Liver (tissue), 8 donors: ENCODE measurements at regions not wholly inside any gene's neighbourhood (a gene's known extent, or its start where the extent isn't known, plus 50 kb on each side); places are given as distances from the start of the nearest gene placed in this dataset.

Source experiments
- DNase-seq: peaks from one replicate; pipeline ENCODE4 v3.0.0-alpha.2; 2017; ENCODE audit warnings: low spot score
- H3K27ac ChIP-seq, 2 donors: one replicate each; pipeline ENCODE4 v1.7.0; 2013; ENCODE audit warnings: inconsistent platforms in 2 of 2, low read length in 2 of 2, control low read depth in 1 of 2, low read depth in 1 of 2, mild to moderate bottlenecking in 1 of 2
- H3K27me3 ChIP-seq, 4 donors: one replicate each; pipeline versions ENCODE4 v1.6.1 to v1.7.0; 2013; ENCODE audit warnings: low read length in 3 of 4, inconsistent platforms in 1 of 4, mild to moderate bottlenecking in 1 of 4, moderate library complexity in 1 of 4; ENCODE audit not compliant: control insufficient read depth in 4 of 4, insufficient read depth in 4 of 4
- H3K36me3 ChIP-seq, 4 donors: one replicate each; pipeline versions ENCODE4 v1.6.1 to v1.7.0; 2013; ENCODE audit warnings: low read length in 3 of 4, mild to moderate bottlenecking in 3 of 4, low read depth in 1 of 4, moderate library complexity in 1 of 4; ENCODE audit not compliant: control insufficient read depth in 4 of 4, insufficient read depth in 3 of 4
- H3K4me1 ChIP-seq, 4 donors: one replicate each; pipeline versions ENCODE4 v1.6.1 to v1.7.0; 2013; ENCODE audit warnings: low read length in 3 of 4, mild to moderate bottlenecking in 3 of 4, moderate library complexity in 1 of 4; ENCODE audit not compliant: control insufficient read depth in 4 of 4, insufficient read depth in 4 of 4
- H3K4me3 ChIP-seq, 3 donors: one replicate each; pipeline versions ENCODE4 v1.6.1 to v1.7.0; 2013; ENCODE audit warnings: low read length in 3 of 3, control low read depth in 1 of 3, low read depth in 1 of 3, mild to moderate bottlenecking in 1 of 3
- H3K9ac ChIP-seq, 2 donors: one replicate each; pipeline ENCODE4 v1.7.0; 2013; ENCODE audit warnings: low read length in 2 of 2, mild to moderate bottlenecking in 2 of 2, moderate library complexity in 2 of 2, control low read depth in 1 of 2, low read depth in 1 of 2
- H3K9me3 ChIP-seq, 4 donors: one replicate each; pipeline versions ENCODE4 v1.6.1 to v1.7.0; 2013; ENCODE audit warnings: low read length in 3 of 4; ENCODE audit not compliant: control insufficient read depth in 4 of 4
- ATF3 ChIP-seq: IDR thresholded peaks from 2 replicates; pipeline ENCODE4 v1.6.1; 2016; ENCODE audit warnings: antibody characterized with exemption
- CTCF ChIP-seq: fragments of 150-350 bp; IDR thresholded peaks from 2 replicates; pipeline ENCODE4 v1.5.1; 2017; ENCODE audit warnings: improper control_type of control experiment, low read depth, low read length; ENCODE audit not compliant: missing input control
- EGR1 ChIP-seq, 2 donors: IDR thresholded peaks; 2 replicates each; pipeline ENCODE4 v1.6.1; 2016 to 2018; ENCODE audit warnings: antibody characterized with exemption in 2 of 2, low read depth in 2 of 2
- FOXA1 ChIP-seq: IDR thresholded peaks from 2 replicates; pipeline ENCODE4 v1.6.1; 2016; ENCODE audit warnings: antibody characterized with exemption
- FOXA2 ChIP-seq: IDR thresholded peaks from 2 replicates; pipeline ENCODE4 v1.6.1; 2016; ENCODE audit warnings: antibody characterized with exemption
- GABPA ChIP-seq, 2 donors: IDR thresholded peaks in 1 of 2; conservative IDR thresholded peaks in 1 of 2; 2 replicates each; pipeline ENCODE4 v1.6.1; 2016; ENCODE audit warnings: antibody characterized with exemption in 2 of 2, mild to moderate bottlenecking in 1 of 2, moderate library complexity in 1 of 2
- HNF4A ChIP-seq, 2 donors: conservative IDR thresholded peaks; 2 replicates each; pipeline ENCODE4 v1.6.1; 2016; ENCODE audit warnings: antibody characterized with exemption in 2 of 2, mild to moderate bottlenecking in 2 of 2
- HNF4G ChIP-seq: IDR thresholded peaks from 2 replicates; pipeline ENCODE4 v1.6.1; 2016; ENCODE audit warnings: antibody characterized with exemption
- JUND ChIP-seq, 2 donors: IDR thresholded peaks; 2 replicates each; pipeline ENCODE4 v1.6.1; 2016; ENCODE audit warnings: antibody characterized with exemption in 2 of 2
- MAX ChIP-seq: IDR thresholded peaks from 2 replicates; pipeline ENCODE4 v1.6.1; 2016; ENCODE audit warnings: antibody characterized with exemption
- NR2F2 ChIP-seq: IDR thresholded peaks from 2 replicates; pipeline ENCODE4 v1.6.1; 2016; ENCODE audit warnings: antibody characterized with exemption
- RAD21 ChIP-seq, 2 donors: IDR thresholded peaks; 2 replicates each; pipeline ENCODE4 v1.6.1; 2016; ENCODE audit warnings: antibody characterized with exemption in 2 of 2, mild to moderate bottlenecking in 2 of 2
- REST ChIP-seq: IDR thresholded peaks from 2 replicates; pipeline ENCODE4 v1.6.1; 2016; ENCODE audit warnings: antibody characterized with exemption, mild to moderate bottlenecking
- RXRA ChIP-seq, 2 donors: IDR thresholded peaks; 2 replicates each; pipeline ENCODE4 v1.6.1; 2017 to 2018; ENCODE audit warnings: antibody characterized with exemption in 2 of 2, mild to moderate bottlenecking in 1 of 2
- SP1 ChIP-seq: IDR thresholded peaks from 2 replicates; pipeline ENCODE4 v1.6.1; 2018; ENCODE audit warnings: antibody characterized with exemption, mild to moderate bottlenecking
- TAF1 ChIP-seq: conservative IDR thresholded peaks from 2 replicates; pipeline ENCODE4 v1.6.1; 2016; ENCODE audit warnings: antibody characterized with exemption, mild to moderate bottlenecking
- YY1 ChIP-seq: IDR thresholded peaks from 2 replicates; pipeline ENCODE4 v1.6.1; 2016; ENCODE audit warnings: antibody characterized with exemption, mild to moderate bottlenecking
- ZBTB33 ChIP-seq: IDR thresholded peaks from 2 replicates; pipeline ENCODE4 v1.6.1; 2016; ENCODE audit warnings: antibody characterized with exemption
- WGBS: extraction: QIAGEN DNeasy Blood & Tissue Kit; methylation state at CpG from one replicate; pipeline ENCODE4 v1.1.7; 2013; 5-methylcytosine and 5-hydroxymethylcytosine counted together
- donor health status: healthy.
- donor health status: healthy.
- donor health status: healthy.
- donor health status: healthy.
- donor health status: healthy.

GRCh38 chrX:142804085-142804484, 221.6 kb upstream of the SPANXN4 start:
- no peak overlapping the region for H3K9ac ChIP-seq
- no peak for DNase-seq
- 69% methylated on average over 7 of the region's 7 CpGs for WGBS
- H3K9me3 ChIP-seq, result no peaks in the 10 kb centered on the region
- no peak overlapping the region for H3K4me3 ChIP-seq
- no peaks in the 10 kb centered on the region for H3K4me1 ChIP-seq
- no peak overlapping the region for H3K27ac ChIP-seq
- no peak for TF ChIP-seq GABPA (IDR thresholded peaks at IDR 0.05 in 1 of 2, conservative IDR thresholded peaks at IDR 0.05 in 1 of 2)
- TF ChIP-seq RAD21 (IDR thresholded peaks at IDR 0.05), result no peak
- no peak for TF ChIP-seq RXRA (IDR thresholded peaks at IDR 0.05)
- no peak for TF ChIP-seq EGR1 (IDR thresholded peaks at IDR 0.05; ENCODE audit: low read depth in 2 of 2)
- TF ChIP-seq CTCF, result no peak
- TF ChIP-seq TAF1, result no peak
- TF ChIP-seq NR2F2, result no peak
- TF ChIP-seq SP1, result no peak
- TF ChIP-seq MAX, result no peak
- no peak for TF ChIP-seq JUND (IDR thresholded peaks at IDR 0.05)
- TF ChIP-seq YY1, result no peak
- no peak for TF ChIP-seq HNF4A (conservative IDR thresholded peaks at IDR 0.05)
- TF ChIP-seq FOXA2, result no peak
- no peak for TF ChIP-seq FOXA1
- no peak for TF ChIP-seq ATF3
- TF ChIP-seq HNF4G, result no peak
- no peak for TF ChIP-seq ZBTB33
- TF ChIP-seq REST, result no peak
- H3K36me3 ChIP-seq, result no peaks in the 10 kb centered on the region
- H3K27me3 ChIP-seq, result no peaks in the 10 kb centered on the region
